K562 (cell line): ENCODE measurements at regions not wholly inside any gene's neighbourhood (a gene's known extent, or its start where the extent isn't known, plus 50 kb on each side); places are given as distances from the start of the nearest gene placed in this dataset.

Source experiments
- ATAC-seq: fragments of 200-7000 bp; cut with Tn5 transposase; 3 replicates; pipeline ENCODE4 v1.9.1; 2020; ENCODE audit warnings: moderate library complexity
- BruUV-seq: library from RNA; stranded (reverse); fragments of 400-500 nt; replicated peaks from 2 replicates; lab custom pipeline; 2021; lab: Mats Ljungman, UMichigan
- CTCF ChIA-PET: fragments of 300-600 bp; formaldehyde crosslinking; extraction: SDS; loops from one replicate; lab custom pipeline; 2021; ENCODE audit warnings: low intra/inter-chr PET ratio; lab: Yijun Ruan, JAX
- POLR2A ChIA-PET: fragments of 300-600, 350-650 bp; sonication (Branson Sonifier 250); formaldehyde crosslinking; extraction: SDS; loops from one replicate; lab custom pipeline; 2021; ENCODE audit warnings: antibody characterized with exemption, inconsistent platforms; lab: Yijun Ruan, JAX
- DNase-seq, 4 experiments: peaks; one replicate each; pipeline versions ENCODE4 v3.0.0 to v3.0.0-alpha.2; 2011 to 2018; ENCODE audit warnings: low spot score in 3 of 4, mixed read lengths in 3 of 4; ENCODE audit errors: extremely low read depth in 1 of 4
- FAIRE-seq: peaks from 2 replicates; lab custom pipeline; 2011; peaks lifted over from hg19 to GRCh38; lab: Jason Lieb, UNC
- H2AFZ ChIP-seq: 2 replicates; pipeline ENCODE4 v1.6.0; 2011; ENCODE audit warnings: low read depth, low read length, control low read depth, inconsistent platforms
- H3K27ac ChIP-seq: fragments of 200-600 bp; 3 replicates; pipeline ENCODE4 v1.8.0; 2011; ENCODE audit warnings: low read depth, mild to moderate bottlenecking, control low read depth, inconsistent platforms, low read length, moderate library complexity, mixed read lengths; ENCODE audit errors: extremely low read depth
- H3K27me3 ChIP-seq, 2 experiments: fragments of 300-600 bp in 1 of 2; 2 replicates in 1 of 2; 3 replicates in 1 of 2; pipeline versions ENCODE4 v1.6.0 to v1.8.0; 2011; ENCODE audit warnings: inconsistent platforms in 2 of 2, low read length in 2 of 2, mild to moderate bottlenecking in 1 of 2, mixed read lengths in 1 of 2, moderate library complexity in 1 of 2; ENCODE audit not compliant: control insufficient read depth in 2 of 2, insufficient read depth in 2 of 2
- H3K36me3 ChIP-seq: fragments of 300-600 bp; 3 replicates; pipeline ENCODE4 v1.8.0; 2011; ENCODE audit warnings: mild to moderate bottlenecking, low read length, inconsistent platforms; ENCODE audit not compliant: control insufficient read depth, insufficient read depth
- H3K4me1 ChIP-seq, 2 experiments: fragments of 200-600 bp in 1 of 2; replicated peaks in 1 of 2; 2 replicates in 1 of 2; 3 replicates in 1 of 2; pipeline versions ENCODE4 v1.5.1 to v1.8.0; 2011; ENCODE audit warnings: inconsistent platforms in 2 of 2, low read length in 2 of 2, mild to moderate bottlenecking in 1 of 2, mixed read lengths in 1 of 2, moderate library complexity in 1 of 2; ENCODE audit not compliant: control insufficient read depth in 2 of 2, insufficient read depth in 2 of 2
- H3K4me2 ChIP-seq: 2 replicates; pipeline ENCODE4 v1.6.1; 2011; ENCODE audit warnings: low read length, control low read depth, inconsistent platforms, mixed read lengths; ENCODE audit not compliant: insufficient read depth
- H3K4me3 ChIP-seq: fragments of 200-600 bp; sonication (generic), shearing (Covaris generic); 2 replicates; pipeline ENCODE4 v1.5.1; 2016; ENCODE audit warnings: control low read depth, inconsistent platforms
- H3K79me2 ChIP-seq: fragments of 200-600 bp; 3 replicates; pipeline ENCODE4 v1.8.0; 2011; ENCODE audit warnings: low read length, inconsistent platforms; ENCODE audit not compliant: control insufficient read depth, insufficient read depth
- H3K9ac ChIP-seq, 2 experiments: 2 replicates each; pipeline versions ENCODE4 v1.6.0 to v1.6.1; 2011; ENCODE audit warnings: low read depth in 2 of 2, low read length in 2 of 2, control low read depth in 1 of 2, inconsistent platforms in 1 of 2, mild to moderate bottlenecking in 1 of 2, mixed read lengths in 1 of 2; ENCODE audit not compliant: insufficient read depth in 1 of 2
- H3K9me1 ChIP-seq: one replicate; pipeline ENCODE4 v1.6.0; 2011; ENCODE audit warnings: inconsistent platforms, mild to moderate bottlenecking, low read length, moderate library complexity; ENCODE audit not compliant: control insufficient read depth, insufficient read depth
- H3K9me3 ChIP-seq: replicated peaks from 2 replicates; pipeline ENCODE4 v1.5.1; 2011; ENCODE audit warnings: low read depth, low read length, inconsistent platforms; ENCODE audit not compliant: control insufficient read depth, insufficient read depth
- H4K20me1 ChIP-seq: replicated peaks from 2 replicates; pipeline ENCODE4 v1.6.1; 2011; ENCODE audit warnings: low read length, inconsistent platforms, mixed read lengths; ENCODE audit not compliant: control insufficient read depth, insufficient read depth
- ADNP ChIP-seq: fragments of 200-800 bp; sonication (Bioruptor generic); IDR thresholded peaks from 2 replicates; pipeline ENCODE4 v1.6.1; 2016; ENCODE audit warnings: missing genetic modification characterization, missing compliant biosample characterization
- BCOR ChIP-seq: fragments of 450-650 bp; IDR thresholded peaks from 2 replicates; pipeline ENCODE4 v1.6.1; 2016
- CXXC5 ChIP-seq: fragments of 250-450 bp; sonication (Bioruptor Pico); IDR thresholded peaks from 2 replicates; pipeline ENCODE4 v1.8.0; 2022; ENCODE audit warnings: inconsistent platforms, mild to moderate bottlenecking, moderate library complexity
- ELF1 ChIP-seq: fragments of 200-800 bp; sonication (Bioruptor generic); IDR thresholded peaks from 2 replicates; pipeline ENCODE4 v1.6.1; 2016; ENCODE audit warnings: missing genetic modification characterization, missing compliant biosample characterization
- GTF2A2 ChIP-seq: IDR thresholded peaks from 2 replicates; pipeline ENCODE4 v1.6.1; 2016; ENCODE audit warnings: mild to moderate bottlenecking, missing genetic modification characterization, missing compliant biosample characterization
- KDM1A ChIP-seq, 2 experiments: fragments of 450-650 bp; IDR thresholded peaks; 2 replicates each; pipeline ENCODE4 v1.6.1; 2016; ENCODE audit warnings: mild to moderate bottlenecking in 2 of 2
- NR1H2 ChIP-seq: sonication (generic); formaldehyde crosslinking; IDR thresholded peaks from 2 replicates; pipeline ENCODE4 v1.4.0; 2020; ENCODE audit warnings: mild to moderate bottlenecking, missing genetic modification reagents
- RBM25 ChIP-seq: fragments of 200-400 bp; formaldehyde crosslinking; IDR thresholded peaks from 2 replicates; pipeline ENCODE4 v1.6.1; 2018; ENCODE audit warnings: low read length, low read depth, moderate library complexity; ENCODE audit not compliant: severe bottlenecking
- RREB1 ChIP-seq: fragments of 250-450 bp; sonication (Bioruptor Pico); IDR thresholded peaks from 2 replicates; pipeline ENCODE4 v1.4.0; 2020
- ZC3H4 ChIP-seq: sonication (generic); formaldehyde crosslinking; IDR thresholded peaks from 2 replicates; pipeline ENCODE4 v1.9.0; 2021; ENCODE audit warnings: missing genetic modification reagents, borderline replicate concordance
- ZFP36 ChIP-seq: fragments of 150-350 bp; IDR thresholded peaks from 2 replicates; pipeline ENCODE4 v1.6.1; 2018; ENCODE audit warnings: low read length, low read depth; ENCODE audit not compliant: partially characterized antibody
- ZNF24 ChIP-seq: fragments of 450-650 bp; IDR thresholded peaks from 2 replicates; pipeline ENCODE4 v1.6.1; 2016
- ZNF764 ChIP-seq: fragments of 250-450 bp; sonication (Bioruptor Pico); IDR thresholded peaks from 2 replicates; pipeline ENCODE4 v1.4.0; 2020; ENCODE audit warnings: low read depth, mild to moderate bottlenecking, moderate library complexity
- WGBS: fragments of 100-300 bp; shearing (Covaris generic); methylation state at CpG from one replicate; pipeline ENCODE4 v1.1.6; 2016; ENCODE audit warnings: low coverage, mixed read lengths; ENCODE audit not compliant: insufficient coverage; ENCODE audit errors: missing lambda C conversion rate; 5-methylcytosine and 5-hydroxymethylcytosine counted together
- in situ Hi-C: fragments of 300-500 bp; cut with MboI; formaldehyde crosslinking; loops from 4 replicates; pipeline ENCODE4 v1.15.0; 2018; ENCODE audit warnings: inconsistent platforms, mixed read lengths
- intact Hi-C: fragments of 100-400 bp; cut with micrococcal nuclease; formaldehyde crosslinking; loops from 2 replicates; pipeline ENCODE4 v1.14.2; 2022

DNA sequence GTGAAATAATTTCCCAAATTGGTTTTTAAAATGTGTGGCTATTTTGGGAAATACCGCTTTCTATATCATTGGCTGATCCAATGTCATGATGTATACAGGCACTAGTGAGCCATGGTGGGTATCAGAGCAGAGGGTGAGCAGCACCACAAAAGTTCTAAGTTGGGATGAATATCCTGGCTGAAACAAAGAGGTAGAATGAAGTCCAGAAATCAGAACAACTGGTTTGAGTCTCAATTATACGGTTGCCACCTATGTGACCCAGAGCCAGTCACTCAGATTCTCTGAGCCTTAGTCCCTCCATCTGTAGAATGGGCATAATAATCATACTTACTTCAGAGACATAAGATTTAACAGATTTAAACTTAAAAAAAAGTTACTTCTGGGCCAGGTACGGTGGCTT lies 172.3 kb downstream of the ZFP64 start:
- no peak for ATAC-seq
- in situ Hi-C loops = no loop called here
- intact Hi-C loops = no loop called here

DNA sequence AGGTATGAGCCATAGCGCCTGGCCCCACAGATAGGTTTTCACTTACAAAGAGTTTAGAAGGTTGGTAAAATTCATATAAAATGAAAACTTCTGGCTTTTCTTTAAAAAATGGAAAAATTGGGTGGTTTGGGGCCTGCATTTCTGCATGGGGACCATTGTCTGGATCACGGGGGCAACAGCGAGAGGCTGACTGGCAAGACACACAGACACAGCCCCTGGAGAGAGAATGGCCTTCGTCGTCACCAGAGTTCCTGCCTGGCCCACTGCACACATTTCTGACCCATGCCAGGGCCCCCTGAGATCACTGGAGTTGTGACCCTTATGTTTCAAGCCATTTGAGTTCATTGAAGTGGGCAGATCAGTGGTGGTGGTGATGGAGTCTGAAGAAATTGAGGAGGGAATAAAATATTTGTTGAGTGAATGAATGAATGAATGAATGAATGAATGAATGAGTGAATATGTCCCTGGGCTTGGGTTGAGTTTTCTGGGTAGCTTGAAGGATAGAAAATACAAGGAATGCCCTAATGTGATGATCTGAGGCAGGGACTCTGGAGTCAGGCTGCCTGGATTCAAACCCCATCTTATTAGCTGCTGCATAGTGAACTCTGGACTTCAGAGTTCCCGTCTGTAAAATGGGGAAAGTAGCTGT lies 173.8 kb downstream of the ZFP64 start:
- WGBS = 6% methylated on average over 6 of the region's 6 CpGs
- ATAC-seq (no peak), DNase-seq (no peak)
- H3K27me3 ChIP-seq = peaks cover 0 to 11% of the 10 kb centered on the region in 2 experiments; a peak in 2 of 5 replicates
- TF ChIP-seq ZNF764 (CRISPR knock-in tag) (no peak), RREB1 (CRISPR knock-in tag) (no peak), ZNF24 (peak; percentile 91)
- TF ChIP-seq, all 486 proteins: peak for 1
- Histone ChIP-seq H3K4me3 (no peak overlapping the region), H3K4me2 (no peak overlapping the region), H3K79me2 (no peaks in the 10 kb centered on the region), H4K20me1 (no peaks in the 10 kb centered on the region), H3K36me3 (no peaks in the 10 kb centered on the region), H3K9ac (no peak overlapping the region), H2AFZ (no peak overlapping the region), H3K9me3 (no peaks in the 10 kb centered on the region), H3K4me1 (no peaks in the 10 kb centered on the region), H3K9me1 (no peaks in the 10 kb centered on the region), H3K27ac (no peak overlapping the region)
- intact Hi-C loops = no loop called here
- FAIRE-seq = no peak
- ChIA-PET CTCF (no interaction called here), POLR2A (no interaction called here)
- no TSS peak for BruUV-seq
- in situ Hi-C loops = no loop called here

More for the DNA sequence above, 172.3 kb downstream of the ZFP64 start:
- no peak for DNase-seq
- ChIA-PET POLR2A (no interaction called here), CTCF (no interaction called here)
- Histone ChIP-seq H3K79me2 (no peaks in the 10 kb centered on the region), H3K4me3 (no peak overlapping the region), H3K36me3 (no peaks in the 10 kb centered on the region), H3K9me1 (no peaks in the 10 kb centered on the region), H3K9ac (no peak overlapping the region), H3K9me3 (no peaks in the 10 kb centered on the region), H3K4me1 (no peaks in the 10 kb centered on the region), H3K27ac (no peak overlapping the region), H3K4me2 (no peak overlapping the region), H2AFZ (no peak overlapping the region), H4K20me1 (no peaks in the 10 kb centered on the region), H3K27me3 (peaks cover 0 to 11% of the 10 kb centered on the region in 2 experiments; a peak in 2 of 5 replicates)
- FAIRE-seq = no peak
- no TSS peak for BruUV-seq
- 0% methylated on average over 3 of the region's 3 CpGs for WGBS
- TF ChIP-seq BCOR (0 out of 2 replicates have a peak, but pooled peaks have one; percentile 35), KDM1A (IDR thresholded peaks at IDR 0.05) (peak in 1 of 2 experiments; percentile 38; a peak in 1 of 4 replicates), ADNP (tag) (peak; percentile 29; the same call in 1 of the 2 replicates), ZC3H4 (CRISPR knock-in tag) (no peak), RBM25 (peak; percentile 89), NR1H2 (CRISPR knock-in tag) (no peak), ZFP36 (peak; percentile 33), ELF1 (no peak), CXXC5 (CRISPR knock-in tag) (no peak), GTF2A2 (tag) (no peak)
